ENCODE measurements at regions not wholly inside any gene's neighbourhood (a gene's known extent, or its start where the extent isn't known, plus 50 kb on each side); places are given as distances from the start of the nearest gene placed in this dataset.

DNA sequence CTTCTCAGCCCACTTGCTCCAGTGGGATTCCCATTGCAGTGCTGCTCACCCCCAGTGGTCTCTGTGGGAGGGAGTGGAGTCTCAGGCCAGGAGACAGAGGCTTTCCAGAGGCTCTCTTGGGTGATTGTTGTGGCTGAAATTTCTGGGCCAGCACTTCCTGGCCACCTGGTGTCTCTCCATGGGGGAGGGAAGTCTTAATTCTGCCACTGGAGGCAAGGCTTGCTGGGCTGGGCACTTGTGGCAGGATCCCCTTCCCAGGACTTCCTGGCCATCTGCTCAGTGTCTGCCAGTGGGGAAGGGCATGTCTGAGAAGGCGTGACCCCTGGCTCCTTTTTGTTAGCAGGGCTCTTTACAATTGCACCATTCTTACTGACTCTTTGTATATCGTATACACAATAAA lies 351.8 kb downstream of the GABRB3 start:
- Histone ChIP-seq H3K9me3 (ENCODE audit: control insufficient read depth, insufficient read depth, low read length) (no peaks in the 10 kb centered on the region), H3K36me3 (ENCODE audit: control insufficient read depth, insufficient read depth, low read length) (no peaks in the 10 kb centered on the region), H3K27me3 (ENCODE audit: control insufficient read depth, insufficient read depth, low read length) (no peaks in the 10 kb centered on the region), H3K4me1 (ENCODE audit: control insufficient read depth, insufficient read depth, low read length) (no peaks in the 10 kb centered on the region), H3K4me3 (ENCODE audit: low read length) (no peak overlapping the region), H3K27ac (ENCODE audit: low read length) (no peak overlapping the region)
- H3K4me3 Mint-ChIP-seq: no peak overlapping the region
- peaks cover 14 to 18% of the 10 kb centered on the region in 2 donors for H3K9me3 Mint-ChIP-seq
- intact Hi-C loops (cut with micrococcal nuclease): no loop called here
- H3K4me1 Mint-ChIP-seq: no peaks in the 10 kb centered on the region
- 96% methylated on average over 2 of the region's 2 CpGs for WGBS (ENCODE audit: insufficient coverage)
- ATAC-seq (no peak), DNase-seq (no peak)
- H3K27me3 Mint-ChIP-seq (ENCODE audit: low read depth in 2 of 2): no peaks in the 10 kb centered on the region
- peaks cover 5% of the 10 kb centered on the region for H3K36me3 Mint-ChIP-seq
- TF ChIP-seq, protein P1, sequence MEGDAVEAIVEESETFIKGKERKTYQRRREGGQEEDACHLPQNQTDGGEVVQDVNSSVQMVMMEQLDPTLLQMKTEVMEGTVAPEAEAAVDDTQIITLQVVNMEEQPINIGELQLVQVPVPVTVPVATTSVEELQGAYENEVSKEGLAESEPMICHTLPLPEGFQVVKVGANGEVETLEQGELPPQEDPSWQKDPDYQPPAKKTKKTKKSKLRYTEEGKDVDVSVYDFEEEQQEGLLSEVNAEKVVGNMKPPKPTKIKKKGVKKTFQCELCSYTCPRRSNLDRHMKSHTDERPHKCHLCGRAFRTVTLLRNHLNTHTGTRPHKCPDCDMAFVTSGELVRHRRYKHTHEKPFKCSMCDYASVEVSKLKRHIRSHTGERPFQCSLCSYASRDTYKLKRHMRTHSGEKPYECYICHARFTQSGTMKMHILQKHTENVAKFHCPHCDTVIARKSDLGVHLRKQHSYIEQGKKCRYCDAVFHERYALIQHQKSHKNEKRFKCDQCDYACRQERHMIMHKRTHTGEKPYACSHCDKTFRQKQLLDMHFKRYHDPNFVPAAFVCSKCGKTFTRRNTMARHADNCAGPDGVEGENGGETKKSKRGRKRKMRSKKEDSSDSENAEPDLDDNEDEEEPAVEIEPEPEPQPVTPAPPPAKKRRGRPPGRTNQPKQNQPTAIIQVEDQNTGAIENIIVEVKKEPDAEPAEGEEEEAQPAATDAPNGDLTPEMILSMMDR (IDR thresholded peaks at IDR 0.05): no peak
- no peak overlapping the region for H3K27ac Mint-ChIP-seq

DNA sequence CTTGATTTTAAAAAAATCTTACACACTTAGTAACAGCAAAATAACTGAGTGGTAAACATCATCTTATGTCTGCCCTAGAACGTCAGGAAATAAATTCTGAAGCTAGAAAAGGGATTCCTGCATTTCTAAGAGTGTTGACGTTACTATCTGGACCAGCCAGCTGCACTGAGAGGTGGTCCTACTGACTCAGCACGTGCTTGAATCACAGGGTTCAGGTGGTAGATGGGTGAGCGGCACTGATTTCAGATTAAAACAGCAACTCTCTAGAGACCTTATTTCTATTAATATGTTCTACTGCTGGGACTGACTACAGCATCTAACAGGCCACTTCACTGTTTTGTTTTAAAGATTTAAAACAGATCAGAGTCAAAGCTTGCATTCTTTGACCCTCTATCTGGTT lies 377.2 kb downstream of the GABRB3 start:
- H3K27me3 ChIP-seq (ENCODE audit: control insufficient read depth, insufficient read depth, low read length): no peaks in the 10 kb centered on the region
- intact Hi-C loops (cut with micrococcal nuclease): no loop called here
- Mint-ChIP-seq H3K4me1 (no peaks in the 10 kb centered on the region), H3K36me3 (peaks cover 8% of the 10 kb centered on the region), H3K27me3 (ENCODE audit: low read depth in 2 of 2) (no peaks in the 10 kb centered on the region), H3K27ac (no peak overlapping the region), H3K4me3 (no peak overlapping the region), H3K9me3 (peaks cover 2 to 4% of the 10 kb centered on the region in 2 donors)
- no peak overlapping the region for H3K27ac ChIP-seq (ENCODE audit: low read length)
- WGBS (ENCODE audit: insufficient coverage): 69% methylated on average over 4 of the region's 4 CpGs
- TF ChIP-seq, protein P1 (IDR thresholded peaks at IDR 0.05): no peak
- H3K36me3 ChIP-seq (ENCODE audit: control insufficient read depth, insufficient read depth, low read length): no peaks in the 10 kb centered on the region
- no peak for DNase-seq
- no peaks in the 10 kb centered on the region for H3K9me3 ChIP-seq (ENCODE audit: control insufficient read depth, insufficient read depth, low read length)
- ATAC-seq: no peak
- H3K4me1 ChIP-seq (ENCODE audit: control insufficient read depth, insufficient read depth, low read length): no peaks in the 10 kb centered on the region
- no peak overlapping the region for H3K4me3 ChIP-seq (ENCODE audit: low read length)

GRCh38 chr15:26394801-26395200 lies 378.1 kb downstream of the GABRB3 start:
- intact Hi-C loops (cut with micrococcal nuclease): no loop called here
- Mint-ChIP-seq H3K4me1 (no peaks in the 10 kb centered on the region), H3K4me3 (no peak overlapping the region), H3K36me3 (peaks cover 8% of the 10 kb centered on the region), H3K9me3 (peaks cover 4 to 5% of the 10 kb centered on the region in 2 donors), H3K27me3 (ENCODE audit: low read depth in 2 of 2) (no peaks in the 10 kb centered on the region), H3K27ac (no peak overlapping the region)
- Histone ChIP-seq H3K27ac (ENCODE audit: low read length) (no peak overlapping the region), H3K9me3 (ENCODE audit: control insufficient read depth, insufficient read depth, low read length) (no peaks in the 10 kb centered on the region), H3K36me3 (ENCODE audit: control insufficient read depth, insufficient read depth, low read length) (no peaks in the 10 kb centered on the region), H3K4me1 (ENCODE audit: control insufficient read depth, insufficient read depth, low read length) (no peaks in the 10 kb centered on the region), H3K27me3 (ENCODE audit: control insufficient read depth, insufficient read depth, low read length) (no peaks in the 10 kb centered on the region), H3K4me3 (ENCODE audit: low read length) (no peak overlapping the region)
- WGBS (ENCODE audit: insufficient coverage): 67% methylated on average over 8 of the region's 8 CpGs
- no peak for DNase-seq
- TF ChIP-seq, protein P1 (IDR thresholded peaks at IDR 0.05): no peak
- no peak for ATAC-seq

- Mint-ChIP-seq H3K4me1 (no peaks in the 10 kb centered on the region), H3K27me3 (ENCODE audit: low read depth in 2 of 2) (no peaks in the 10 kb centered on the region), H3K4me3 (no peak overlapping the region), H3K27ac (no peak overlapping the region), H3K36me3 (peaks cover 8% of the 10 kb centered on the region), H3K9me3 (peaks cover 5 to 6% of the 10 kb centered on the region in 2 donors)
- H3K9me3 ChIP-seq (ENCODE audit: control insufficient read depth, insufficient read depth, low read length): peaks cover 4% of the 10 kb centered on the region
- intact Hi-C loops (cut with micrococcal nuclease): no loop called here
- no peaks in the 10 kb centered on the region for H3K36me3 ChIP-seq (ENCODE audit: control insufficient read depth, insufficient read depth, low read length)
- DNase-seq (no peak), ATAC-seq (no peak)
- H3K27me3 ChIP-seq (ENCODE audit: control insufficient read depth, insufficient read depth, low read length): no peaks in the 10 kb centered on the region
- TF ChIP-seq, protein P1 (IDR thresholded peaks at IDR 0.05): no peak
- no peak overlapping the region for H3K27ac ChIP-seq (ENCODE audit: low read length)
- no peaks in the 10 kb centered on the region for H3K4me1 ChIP-seq (ENCODE audit: control insufficient read depth, insufficient read depth, low read length)
- WGBS (ENCODE audit: insufficient coverage): 92% methylated on average over 2 of the region's 2 CpGs
- no peak overlapping the region for H3K4me3 ChIP-seq (ENCODE audit: low read length)
These were observed 379.9 kb downstream of the GABRB3 start for GRCh38 chr15:26392956-26393355.

All from natural killer cell (primary cell).